HG03378 (cell line): ENCODE measurements at regions not wholly inside any gene's neighbourhood (a gene's known extent, or its start where the extent isn't known, plus 50 kb on each side); places are given as distances from the start of the nearest gene placed in this dataset.
"Not testable (repeated sequence)": the region's sequence is repeated elsewhere in the genome, so short reads cannot be mapped to it uniquely, and the experiment has no call there.

ENCODE experiments used
- ATAC-seq: cut with Tn5 transposase; IDR thresholded peaks from one replicate; pipeline ENCODE4 v1.9.1; 2021; ENCODE audit warnings: mild to moderate bottlenecking, moderate library complexity; ENCODE audit not compliant: unreplicated experiment

DNA sequence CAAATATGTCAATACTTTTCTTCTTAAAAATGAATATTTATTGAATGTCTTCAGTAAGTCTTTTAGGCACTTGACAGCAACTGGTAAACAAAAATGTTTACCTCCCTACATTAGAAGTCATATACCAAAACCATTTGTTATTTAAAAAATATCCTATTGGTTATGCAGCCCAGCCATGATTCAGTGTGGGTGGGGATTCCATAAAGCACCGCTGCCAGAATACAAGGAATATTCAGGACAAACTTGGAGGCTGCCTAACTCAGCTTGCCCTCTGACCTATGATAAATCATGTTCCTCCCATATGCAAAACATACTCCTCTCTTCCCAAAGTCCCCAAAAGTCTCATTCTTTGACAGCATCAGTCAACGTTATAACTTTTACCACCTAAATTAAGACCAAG is 486.8 kb upstream of the IRAK1BP1 start:
- ATAC-seq, result no peak

DNA sequence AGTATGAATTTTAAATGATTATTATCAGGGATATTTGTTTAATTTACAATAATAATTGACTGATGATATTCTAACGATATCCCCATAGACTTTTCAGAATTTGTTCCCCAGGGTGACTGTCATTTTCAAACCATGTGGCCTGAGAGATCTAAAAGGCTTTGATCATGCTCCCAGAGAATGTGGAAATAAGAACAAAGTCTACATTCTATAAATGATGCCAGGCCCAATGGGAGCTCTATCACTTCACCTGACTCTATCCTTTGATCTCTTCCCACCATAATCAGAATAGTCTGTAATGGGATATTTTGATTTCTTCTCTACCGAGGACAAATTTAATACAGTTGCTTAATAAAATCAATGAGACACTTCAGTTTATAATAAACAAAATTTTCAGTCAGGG is 483.4 kb upstream of the IRAK1BP1 start:
- no peak for ATAC-seq

DNA sequence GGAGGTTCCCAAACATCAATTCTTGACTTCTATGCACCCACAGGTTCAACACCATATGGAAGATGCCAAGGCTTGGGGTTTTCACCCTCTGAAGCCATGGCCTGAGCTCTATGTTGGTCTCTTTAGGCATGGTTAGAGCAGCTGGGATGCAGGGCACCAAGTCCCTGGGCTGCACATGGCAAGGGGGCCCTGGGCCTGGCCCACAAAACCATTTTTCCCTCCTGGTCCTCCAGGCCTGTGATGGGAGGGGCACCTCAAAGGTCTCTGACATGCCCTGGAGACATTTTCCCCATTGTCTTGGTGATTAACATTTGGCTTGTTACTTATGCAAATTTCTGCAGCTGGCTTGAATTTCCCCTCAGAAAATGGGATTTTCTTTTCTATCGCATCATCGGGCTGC is 480.5 kb upstream of the IRAK1BP1 start:
- not testable (repeated sequence) for ATAC-seq

DNA sequence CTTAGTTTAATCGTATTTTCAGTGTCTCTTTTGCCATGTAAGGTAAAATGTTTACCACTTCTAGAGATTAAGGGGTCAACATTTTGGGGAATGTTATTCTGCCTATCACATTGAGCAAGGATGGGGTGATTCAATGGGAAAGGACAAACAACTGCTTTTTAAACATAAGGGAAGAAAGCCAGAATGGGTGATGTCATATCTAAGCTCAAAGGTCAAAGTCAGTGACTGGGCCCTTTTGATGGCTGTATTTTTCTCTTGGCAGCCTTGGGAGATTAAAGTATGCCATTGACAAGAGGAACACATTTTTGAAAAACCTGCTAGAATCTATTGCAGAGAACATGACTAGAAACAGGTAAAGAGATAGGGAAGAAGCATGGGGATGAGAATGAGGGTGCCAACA is 477.3 kb upstream of the IRAK1BP1 start:
- no peak for ATAC-seq

DNA sequence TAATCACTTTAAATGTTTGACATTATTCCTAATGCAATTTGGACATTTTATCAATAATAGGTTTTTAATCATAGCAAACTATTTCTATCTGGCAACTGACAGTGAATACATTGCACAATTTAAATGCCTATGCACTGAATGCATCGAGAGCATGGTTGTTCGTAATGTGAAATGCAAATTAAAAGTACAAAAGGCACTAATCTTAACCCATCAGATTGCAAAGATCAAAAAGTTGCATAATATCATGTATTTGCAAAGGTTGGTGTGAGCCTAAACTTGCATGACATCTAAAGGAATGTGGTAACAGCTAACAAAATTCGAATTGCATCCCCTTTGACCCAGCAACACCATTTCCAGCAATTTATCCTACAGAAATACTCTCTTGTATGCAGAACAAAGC is 469.9 kb upstream of the IRAK1BP1 start:
- ATAC-seq, result no peak

DNA sequence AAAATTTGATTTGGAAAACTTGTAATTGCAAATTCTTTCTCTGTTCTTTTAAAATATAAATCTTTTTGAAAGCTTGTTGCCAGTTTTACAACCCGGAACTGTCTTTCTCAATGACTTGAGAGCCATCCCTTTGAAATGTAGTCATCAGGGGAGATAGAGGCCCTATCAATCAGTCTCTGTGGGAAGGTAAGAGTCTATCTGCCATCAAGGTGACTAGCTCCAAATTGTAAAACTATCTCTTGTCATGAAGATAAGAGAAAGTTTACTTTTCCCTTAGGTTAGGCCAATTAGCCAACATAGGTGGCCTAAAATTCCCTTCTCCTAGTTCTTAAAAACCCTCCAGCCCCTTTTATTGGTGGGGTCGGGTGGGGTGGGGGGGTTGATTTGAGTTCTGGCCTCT is 469.1 kb upstream of the IRAK1BP1 start:
- no peak for ATAC-seq

DNA sequence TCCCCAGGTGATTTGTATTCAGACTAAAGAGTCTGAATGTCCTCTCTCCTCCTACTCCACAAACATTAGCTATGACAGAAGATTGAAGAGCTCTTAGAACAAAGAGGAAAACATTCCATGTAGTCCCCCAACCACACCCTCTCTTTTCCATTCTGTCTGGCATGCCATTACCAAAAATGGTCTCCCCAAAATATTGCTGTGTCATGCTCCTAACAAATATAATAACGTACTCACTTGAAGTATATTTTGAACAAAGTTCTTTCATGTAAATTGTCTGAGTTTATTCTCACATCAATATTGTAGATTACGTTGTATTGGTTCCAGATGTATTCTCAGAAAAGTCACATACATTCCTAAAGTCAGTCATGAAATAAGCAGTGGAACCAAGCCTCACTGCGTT is 467.3 kb upstream of the IRAK1BP1 start:
- no peak for ATAC-seq

DNA sequence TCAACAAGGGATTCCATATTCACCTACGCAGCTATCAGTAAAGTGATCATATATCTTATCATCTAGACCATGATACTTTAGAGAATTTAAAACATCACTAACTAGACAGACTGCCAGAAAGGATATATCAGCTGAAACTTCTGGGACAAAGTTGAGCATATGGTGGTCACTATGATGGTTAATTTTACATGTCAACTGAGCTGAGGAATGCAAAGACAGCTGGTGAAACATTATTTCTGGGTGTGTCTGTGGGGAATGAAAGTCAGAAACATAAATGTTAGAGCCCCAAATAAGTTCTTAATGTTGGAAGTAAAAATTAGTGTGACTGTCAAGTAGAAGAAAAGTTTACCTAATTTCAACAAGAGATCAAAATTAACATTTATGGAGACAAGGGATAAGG is 440.0 kb upstream of the IRAK1BP1 start:
- ATAC-seq, result no peak

DNA sequence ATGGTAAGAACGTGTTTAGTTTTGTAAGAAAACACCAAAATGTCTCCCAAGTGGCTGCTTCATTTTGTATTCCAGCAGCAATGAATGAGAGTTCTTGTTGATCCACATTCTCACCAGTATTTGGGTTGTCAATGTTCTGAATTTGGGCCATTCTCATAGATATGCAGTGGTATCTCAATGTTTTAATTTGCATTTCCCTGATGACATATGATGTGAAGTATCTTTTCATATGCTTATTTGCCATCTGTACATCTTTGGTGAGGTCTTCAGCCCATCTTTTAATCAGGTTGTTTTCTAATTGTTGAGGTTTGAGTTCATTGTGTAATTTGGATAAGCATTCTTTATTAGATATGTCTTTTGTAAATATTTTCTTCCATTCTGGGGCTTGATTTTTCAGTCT is 436.8 kb upstream of the IRAK1BP1 start:
- no peak for ATAC-seq

DNA sequence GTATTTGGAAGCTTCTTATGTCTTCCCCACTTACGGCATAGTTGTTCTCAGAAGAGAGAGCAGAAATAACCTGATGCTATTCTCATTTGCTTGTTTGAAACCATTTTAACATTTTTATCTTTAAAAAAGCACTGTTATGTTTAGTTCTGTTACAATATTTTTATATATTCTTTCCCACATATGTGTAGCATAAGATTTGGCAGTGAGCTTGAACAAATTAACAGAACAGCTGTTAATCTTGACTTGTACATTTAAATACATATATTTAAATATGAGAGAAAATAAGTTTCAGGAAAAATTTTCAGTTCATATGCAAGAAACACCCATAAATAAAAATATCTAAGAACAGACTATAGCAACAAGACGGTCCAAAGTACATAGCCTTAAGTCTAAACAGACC is 431.7 kb upstream of the IRAK1BP1 start:
- ATAC-seq, result no peak

DNA sequence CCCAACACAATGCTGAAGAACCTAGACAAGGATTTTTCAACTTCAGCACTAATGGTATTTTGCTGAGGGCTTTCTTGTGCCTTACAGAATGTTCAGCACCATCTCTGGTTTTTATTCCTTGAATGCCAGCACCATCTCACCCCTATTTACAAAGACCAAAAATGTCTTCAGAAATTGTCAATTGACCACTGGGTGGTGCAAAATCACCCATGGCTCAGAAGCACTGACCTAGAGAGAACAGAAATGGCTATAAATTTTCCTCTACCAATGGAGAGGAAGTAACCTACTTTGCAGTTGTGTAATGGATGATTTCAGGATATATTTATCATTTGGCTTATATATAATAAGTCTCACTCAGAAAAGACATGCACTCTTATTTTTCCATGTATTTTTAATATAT is 431.0 kb upstream of the IRAK1BP1 start:
- ATAC-seq, result peak; percentile 79

DNA sequence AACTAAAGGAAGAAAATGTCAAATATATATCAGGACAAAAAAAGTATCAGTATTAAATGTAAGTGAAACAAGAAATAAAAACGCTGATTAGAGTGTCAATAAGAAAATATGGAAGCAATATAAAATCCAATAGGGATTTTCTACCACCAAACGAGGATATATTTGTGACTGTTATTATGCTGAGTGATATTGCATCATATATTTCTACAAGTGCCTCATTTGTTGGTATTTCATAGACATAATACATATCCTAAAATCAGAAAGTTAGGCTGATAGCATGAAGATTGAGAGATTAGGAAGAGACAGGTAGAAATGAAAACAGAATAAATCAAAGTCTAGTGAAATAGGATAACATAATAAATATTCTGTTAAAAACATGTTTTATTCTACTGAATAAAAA is 429.2 kb upstream of the IRAK1BP1 start:
- ATAC-seq, result no peak

DNA sequence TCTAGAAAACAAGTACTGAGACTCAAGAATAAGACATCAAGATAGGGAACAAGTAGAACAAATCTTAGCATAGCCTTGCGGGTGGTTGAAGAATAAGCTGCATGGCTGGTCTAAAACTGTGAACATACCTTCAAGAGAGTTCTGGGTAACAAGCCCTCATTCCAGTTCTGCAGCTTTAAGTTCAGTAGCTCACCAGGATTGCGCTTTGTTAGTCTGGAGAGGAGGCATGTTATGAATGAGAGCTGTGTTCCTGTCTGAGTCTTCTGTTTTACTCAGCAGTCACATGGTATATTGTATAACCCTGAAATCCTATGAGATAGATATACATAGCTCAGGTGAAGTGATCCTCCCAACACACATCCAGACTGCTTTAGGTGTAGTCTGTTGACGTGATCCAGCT is 406.6 kb upstream of the IRAK1BP1 start:
- ATAC-seq, result no peak

DNA sequence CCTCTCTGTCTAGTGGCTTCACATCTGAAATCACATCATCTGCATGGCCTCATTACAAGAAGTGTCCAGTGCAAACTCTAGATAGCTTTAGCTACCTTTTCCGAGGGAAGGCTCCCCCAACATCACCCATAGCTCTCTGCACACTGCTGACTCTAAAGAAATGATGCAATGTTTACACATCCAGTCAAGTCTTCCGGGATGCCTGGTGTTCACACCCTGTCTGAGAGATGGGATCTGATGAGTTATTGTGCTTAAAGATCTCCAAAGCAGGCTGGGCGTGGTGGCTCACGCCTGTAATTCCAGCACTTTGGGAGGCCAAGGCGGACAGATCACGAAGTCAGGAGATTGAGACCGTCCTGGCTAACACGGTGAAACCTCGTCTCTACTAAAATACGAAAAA is 404.6 kb upstream of the IRAK1BP1 start:
- ATAC-seq, result no peak

DNA sequence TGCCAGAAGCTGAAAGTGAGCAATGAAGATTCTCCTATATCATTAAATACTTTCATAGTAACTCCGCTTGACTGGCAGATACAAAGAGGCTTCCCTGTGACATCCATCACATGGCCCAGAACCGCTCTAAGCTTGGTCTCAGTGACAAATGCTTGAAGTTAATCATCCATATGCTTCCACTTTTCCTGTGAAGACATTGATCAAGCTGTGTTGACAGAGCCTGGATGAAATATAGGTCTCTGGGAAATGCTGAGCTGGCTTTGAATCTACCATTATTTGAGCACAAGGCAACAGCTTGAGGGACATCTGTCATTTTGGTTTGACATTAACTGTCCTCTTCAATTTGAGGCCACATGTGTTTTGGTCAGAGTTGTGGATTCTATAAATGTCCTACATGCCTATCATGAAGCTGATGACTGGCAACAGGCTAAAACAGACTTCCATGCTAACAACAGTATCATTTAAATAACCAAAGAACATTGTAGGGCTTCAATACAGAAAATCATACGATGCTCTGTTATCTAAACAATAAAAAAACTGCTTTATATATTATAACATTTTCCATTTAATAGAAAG is 402.2 kb upstream of the IRAK1BP1 start:
- no peak for ATAC-seq

DNA sequence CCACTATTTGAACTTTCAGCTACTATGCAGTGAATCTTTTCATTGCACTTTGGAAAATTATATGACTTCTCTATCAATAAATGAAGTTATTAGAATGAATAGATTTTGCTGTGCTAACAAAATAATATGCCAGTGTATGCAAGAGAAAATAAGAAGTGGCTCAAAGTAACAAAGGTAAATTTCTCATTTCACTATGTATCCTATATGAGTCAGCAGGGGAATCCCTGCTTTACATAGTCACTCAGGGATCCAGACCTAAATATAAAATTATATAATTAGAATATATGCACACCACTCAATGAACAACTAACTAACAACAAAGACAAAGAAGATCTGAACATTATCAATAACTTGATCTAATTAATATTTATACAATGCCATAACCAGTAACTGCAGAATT is 390.8 kb upstream of the IRAK1BP1 start:
- no peak for ATAC-seq

DNA sequence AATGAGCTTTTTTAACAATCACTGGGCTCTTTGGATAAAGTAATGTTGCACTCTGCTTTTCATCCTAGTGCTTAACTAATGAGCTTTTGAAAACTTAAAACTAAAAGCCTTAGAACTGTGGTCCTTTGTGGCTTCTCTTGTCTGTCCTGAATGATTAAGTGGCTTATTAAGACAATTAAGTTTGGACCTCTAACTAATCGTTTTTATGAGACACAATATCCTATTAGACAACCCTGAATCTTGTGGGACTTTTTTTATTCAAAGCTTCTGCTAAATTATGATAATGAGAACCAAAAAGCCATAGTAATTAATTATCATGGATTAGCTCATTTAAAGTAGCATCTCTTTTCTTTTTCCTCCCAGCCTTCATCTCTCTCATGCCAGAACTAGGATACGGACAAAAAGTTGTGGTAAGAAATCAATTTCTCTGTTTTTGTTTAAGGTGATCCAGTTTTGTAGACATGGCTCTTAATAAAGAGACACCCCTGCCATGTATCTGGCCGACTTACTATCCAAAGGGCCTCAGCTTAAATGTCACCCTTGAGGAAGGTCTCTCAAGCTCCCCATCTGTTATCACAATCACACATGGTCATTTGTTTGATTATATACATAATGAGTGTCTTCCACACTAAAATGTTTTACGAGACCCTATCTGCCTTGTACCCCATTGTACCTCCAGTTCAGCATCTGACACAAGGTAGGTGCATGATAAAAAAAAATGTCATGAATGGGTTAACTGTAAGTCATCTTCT is 384.4 kb upstream of the IRAK1BP1 start:
- ATAC-seq, result no peak

DNA sequence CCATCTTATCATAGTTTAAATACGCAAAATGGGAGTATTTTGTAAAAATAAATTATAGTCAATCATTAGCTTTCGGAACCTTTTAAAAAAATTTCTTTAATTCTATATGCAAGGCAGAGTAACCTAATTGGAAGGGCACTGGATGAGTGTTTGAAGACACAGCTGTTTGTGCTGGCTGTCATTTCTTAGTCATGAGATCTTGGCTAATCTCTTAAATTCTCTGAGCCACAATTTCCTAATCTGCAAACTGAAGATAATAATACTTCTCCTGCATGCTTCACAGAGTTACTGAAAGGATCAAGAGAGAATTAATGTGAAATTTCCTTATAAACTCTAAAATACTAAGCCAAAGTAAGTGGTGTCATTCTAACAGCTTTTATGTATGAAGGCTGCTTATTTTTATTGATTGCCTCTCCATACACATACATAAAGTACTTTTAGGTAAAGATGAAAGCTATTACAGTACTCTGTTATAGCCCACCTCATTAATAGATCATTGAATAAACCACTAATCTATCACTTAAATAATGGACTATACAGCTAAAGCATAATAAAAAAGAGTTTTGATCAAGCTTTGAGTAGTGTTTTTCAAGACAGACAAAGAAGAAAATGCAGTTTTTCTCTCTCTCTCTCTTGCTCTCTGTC is 383.7 kb upstream of the IRAK1BP1 start:
- ATAC-seq, result no peak

DNA sequence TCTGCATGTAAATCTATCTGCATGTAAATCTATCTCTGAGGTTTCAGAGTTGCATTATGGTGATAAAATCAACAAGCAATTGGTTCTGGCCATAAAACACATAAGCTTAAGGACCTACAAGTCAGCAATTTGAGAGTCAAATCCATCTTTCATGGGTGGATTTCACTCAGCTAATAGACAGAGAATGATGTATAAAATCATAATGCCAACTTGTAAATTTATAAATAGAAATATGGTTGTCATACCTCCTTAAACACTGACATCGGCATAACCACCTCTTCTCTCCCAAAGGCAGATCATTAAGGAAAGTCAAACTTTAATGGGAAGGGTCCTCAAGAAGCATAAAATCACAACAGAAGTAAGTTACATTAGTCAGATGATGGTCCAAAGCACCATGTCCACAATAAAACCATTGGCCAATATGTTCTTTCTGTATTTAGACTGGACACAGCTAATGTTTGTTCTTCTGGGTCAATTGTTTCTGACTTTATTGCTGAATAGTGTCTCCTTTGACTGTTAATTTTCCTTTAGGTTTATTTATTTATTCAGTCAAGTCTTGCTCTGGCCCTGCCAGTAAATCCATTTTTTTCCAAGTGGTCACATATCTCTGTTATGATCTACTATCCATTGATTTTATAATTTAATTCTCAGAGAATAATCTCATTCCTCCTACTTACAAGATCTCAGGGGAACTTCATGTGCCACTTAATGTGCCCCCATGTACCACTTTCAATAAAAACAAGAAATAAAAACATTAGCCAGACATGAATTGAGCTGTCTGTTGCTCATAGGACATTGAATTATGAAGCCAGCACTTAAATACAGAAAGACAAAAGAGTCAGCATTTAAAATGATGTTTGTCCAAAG is 382.9 kb upstream of the IRAK1BP1 start:
- ATAC-seq, result no peak

DNA sequence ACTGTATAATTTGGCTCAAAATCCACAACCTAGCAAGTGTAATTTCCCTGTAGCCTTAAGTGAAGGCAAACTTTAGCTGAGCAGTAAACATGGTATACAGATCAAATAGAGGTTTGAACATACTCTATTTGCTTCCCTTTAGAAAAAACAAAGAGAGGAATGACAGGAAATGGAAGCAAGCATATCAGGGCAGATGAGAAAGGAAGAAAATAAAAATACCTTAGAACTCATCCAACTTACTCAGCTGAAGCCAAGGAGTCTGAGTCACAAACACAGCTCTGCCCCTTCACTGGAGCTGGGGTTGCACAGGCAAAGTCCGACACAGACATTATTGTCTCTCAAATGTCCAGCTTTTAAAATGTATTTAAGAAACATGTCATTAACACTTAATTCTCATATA is 379.9 kb upstream of the IRAK1BP1 start:
- no peak for ATAC-seq

DNA sequence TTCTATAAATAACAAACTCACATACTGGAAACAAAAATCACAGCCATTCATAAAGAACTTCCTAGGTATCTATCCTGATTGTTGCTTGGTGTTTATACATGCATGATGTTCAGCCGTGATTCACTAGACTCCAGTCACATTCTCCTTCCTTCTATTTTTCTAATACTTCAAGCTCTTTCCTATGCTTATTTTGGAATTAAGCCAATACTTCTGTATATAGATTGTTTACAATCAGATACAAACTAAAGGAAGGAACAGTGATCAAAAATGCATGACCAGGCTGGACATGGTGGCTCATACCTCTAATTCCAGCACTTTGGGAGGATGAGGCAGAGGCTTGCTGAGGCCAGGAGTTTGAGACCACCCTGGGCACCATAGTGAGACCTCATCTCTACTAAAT is 377.5 kb upstream of the IRAK1BP1 start:
- no peak for ATAC-seq
